ENCODE measurements at regions not wholly inside any gene's neighbourhood (a gene's known extent, or its start where the extent isn't known, plus 50 kb on each side); places are given as distances from the start of the nearest gene placed in this dataset.
"Not testable (repeated sequence)": the region's sequence is repeated elsewhere in the genome, so short reads cannot be mapped to it uniquely, and the experiment has no call there.

DNA sequence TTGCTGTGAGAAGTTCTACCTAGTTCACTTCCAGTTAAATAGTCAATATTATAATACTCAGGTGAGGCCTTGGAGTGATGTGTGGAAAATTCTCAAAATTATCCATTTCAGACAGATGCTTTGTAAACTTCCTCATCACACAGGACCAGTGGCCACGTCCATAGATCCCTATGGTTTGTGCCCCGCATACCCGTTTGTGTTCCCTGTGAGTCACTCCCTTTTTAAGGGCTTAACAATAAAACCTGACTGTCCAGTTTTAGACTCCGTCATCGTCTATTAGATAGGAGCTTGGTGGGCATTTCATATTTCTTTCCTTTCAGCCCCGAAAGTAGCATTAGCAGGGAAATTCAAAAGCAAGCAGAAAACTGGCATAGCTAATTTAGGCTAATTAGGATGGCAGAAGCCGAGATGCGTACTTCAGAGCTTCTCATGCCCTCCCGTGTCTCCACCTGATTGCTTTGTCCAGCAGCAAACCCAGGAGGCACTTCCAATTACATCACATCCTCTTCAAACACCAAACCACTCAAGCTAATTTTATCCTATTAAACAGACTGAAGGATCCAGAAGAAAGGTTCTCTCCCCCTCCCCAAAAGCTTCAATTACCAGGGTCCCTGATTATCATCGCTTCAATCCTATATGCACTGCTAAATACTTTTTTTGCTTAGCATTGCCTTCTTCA lies 186.6 kb upstream of the OTX2 start:
- DNase-seq: no peak

DNA sequence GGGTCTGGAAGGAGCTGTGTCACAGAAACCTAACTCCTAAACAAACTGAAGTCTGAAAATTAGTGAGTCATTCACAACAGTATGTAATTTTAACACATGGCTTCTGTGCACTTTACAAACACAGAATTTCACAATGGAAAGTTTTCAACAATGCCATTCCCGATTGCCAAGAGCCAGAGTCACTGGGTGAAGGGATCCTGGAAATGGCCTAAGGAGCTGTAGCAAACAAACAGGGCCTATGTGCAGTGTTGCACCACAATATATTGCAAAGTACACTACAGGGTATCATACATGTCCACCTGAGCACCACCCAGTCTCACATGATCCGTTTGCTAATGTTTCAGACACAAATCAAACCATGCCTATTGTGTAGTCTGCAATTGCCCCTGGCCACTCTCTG lies 184.7 kb upstream of the OTX2 start:
- DNase-seq: no peak

DNA sequence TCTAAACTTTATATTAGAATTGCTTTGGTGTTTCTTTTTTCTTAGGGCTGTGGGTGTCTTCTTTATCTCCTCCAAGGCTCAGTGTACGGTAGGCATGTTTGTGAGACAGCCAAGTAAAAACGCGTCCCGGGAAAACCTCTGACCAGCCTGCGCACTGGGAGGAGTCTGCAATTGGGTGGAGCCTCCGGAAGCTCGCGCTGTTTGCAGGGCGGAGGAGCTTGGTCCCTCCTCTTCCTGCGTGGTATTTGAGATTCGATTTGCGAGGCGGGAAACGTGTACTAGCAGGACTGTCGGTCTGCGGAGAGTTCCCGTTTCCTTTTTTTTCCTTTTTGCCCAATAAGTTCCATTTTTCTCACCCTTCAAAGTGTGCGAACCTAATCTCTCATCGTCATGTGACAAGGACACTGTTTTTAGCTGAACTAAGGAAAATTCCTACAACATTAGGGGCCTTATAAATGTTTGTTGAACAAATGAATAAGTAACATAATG lies 182.1 kb upstream of the OTX2 start:
- no peak for DNase-seq

DNA sequence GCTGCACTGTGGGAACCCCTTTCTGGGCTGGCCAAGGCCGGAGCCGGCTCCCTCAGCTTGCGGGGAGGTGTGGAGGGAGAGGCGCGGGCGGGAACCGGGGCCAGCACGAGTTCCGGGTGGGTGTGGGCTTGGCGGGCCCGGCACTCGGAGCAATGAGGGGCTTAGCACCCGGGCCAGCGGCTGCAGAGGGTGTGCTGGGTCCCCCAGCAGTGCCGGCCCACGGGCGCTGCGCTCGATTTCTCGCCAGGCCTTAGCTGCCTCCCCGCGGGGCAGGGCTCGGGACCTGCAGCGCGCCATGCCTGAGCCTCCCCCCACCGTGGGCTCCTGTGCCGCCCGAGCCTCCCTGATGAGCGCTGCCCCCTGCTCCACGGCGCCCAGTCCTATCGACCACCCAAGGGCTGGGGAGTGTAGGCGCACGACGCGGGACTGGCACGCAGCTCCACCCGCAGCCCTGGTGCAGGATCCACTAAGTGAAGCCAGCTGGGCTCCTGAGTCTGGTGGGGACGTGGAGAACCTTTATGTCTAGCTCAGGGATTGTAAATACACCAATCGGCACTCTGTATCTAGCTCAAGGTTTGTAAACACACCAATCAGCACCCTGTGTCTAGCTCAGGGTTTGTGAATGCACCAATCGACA lies 180.8 kb upstream of the OTX2 start:
- not testable (repeated sequence) for DNase-seq

DNA sequence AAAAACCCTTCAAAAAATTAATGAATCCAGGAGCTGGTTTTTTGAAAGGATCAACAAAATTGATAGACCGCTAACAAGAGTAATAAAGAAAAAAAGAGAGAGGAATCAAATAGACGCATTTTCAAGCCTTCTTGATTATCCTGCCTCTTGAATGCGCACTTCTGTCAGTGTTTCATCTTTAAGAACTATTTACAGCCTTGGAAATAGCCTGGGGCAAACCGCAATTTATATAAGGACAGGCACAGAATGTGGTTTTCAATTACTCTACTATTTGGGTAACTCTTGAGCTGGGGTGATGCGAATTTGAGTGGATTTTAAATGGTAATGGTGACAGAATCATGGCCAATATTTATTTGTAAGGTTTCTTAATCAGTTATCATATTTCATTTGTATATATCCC lies 179.1 kb upstream of the OTX2 start:
- no peak for DNase-seq

DNA sequence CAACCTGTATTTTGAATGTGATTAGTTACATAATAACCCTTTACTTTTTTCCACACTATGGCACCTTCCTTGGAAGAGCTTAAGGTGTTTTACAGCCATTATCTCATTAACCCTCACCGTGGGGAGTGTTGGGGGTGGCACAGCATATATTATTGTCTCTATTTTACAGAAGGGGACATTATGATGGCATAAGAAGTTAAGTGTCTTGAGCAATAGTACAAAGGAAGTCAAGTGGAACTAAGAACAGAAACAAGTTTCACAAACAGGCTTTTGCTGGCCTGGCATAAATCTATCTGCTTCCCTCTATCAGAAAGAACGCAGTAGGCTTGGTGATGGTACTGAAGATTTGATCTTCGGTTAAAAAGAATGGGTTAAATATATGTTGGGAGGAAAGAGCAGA lies 169.7 kb upstream of the OTX2 start:
- DNase-seq: no peak

DNA sequence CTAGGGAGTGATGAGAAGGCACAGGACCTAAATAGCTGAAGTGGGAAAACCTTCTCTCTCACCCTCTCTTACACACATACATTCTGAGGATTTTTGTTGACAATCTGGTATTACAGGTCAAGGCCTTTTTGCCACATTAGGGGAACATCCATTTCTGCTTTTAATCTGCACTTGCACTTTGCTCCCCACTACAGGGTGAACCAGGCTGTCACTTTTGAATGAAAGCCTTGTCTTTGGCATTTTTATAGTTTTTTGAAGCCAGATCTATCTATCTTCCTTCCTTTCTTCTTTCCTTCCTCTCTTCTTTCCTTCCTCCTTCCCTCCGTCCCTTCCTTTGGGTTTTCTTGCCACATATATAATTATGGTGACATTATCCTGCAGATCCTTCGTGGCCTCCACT lies 165.9 kb upstream of the OTX2 start:
- DNase-seq: no peak

DNA sequence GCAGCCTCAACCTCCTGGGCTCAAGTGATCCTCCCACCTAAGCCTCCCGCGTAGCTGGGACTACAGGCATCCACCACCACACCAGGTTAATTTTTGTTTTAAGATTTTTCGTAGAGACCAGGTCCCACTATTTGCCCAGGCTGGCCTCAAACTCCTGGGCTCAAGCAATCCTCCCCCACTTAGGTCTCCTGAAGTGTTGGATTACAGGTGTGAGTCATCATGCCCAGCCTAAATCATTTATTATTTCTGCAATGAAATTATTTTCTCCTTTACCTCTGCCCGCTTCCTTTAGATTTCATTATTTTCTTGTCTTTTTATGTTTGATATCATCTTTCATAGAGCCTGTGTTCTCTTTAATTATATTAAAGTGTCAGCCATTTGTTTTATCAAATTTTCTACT lies 165.2 kb upstream of the OTX2 start:
- DNase-seq: no peak

DNA sequence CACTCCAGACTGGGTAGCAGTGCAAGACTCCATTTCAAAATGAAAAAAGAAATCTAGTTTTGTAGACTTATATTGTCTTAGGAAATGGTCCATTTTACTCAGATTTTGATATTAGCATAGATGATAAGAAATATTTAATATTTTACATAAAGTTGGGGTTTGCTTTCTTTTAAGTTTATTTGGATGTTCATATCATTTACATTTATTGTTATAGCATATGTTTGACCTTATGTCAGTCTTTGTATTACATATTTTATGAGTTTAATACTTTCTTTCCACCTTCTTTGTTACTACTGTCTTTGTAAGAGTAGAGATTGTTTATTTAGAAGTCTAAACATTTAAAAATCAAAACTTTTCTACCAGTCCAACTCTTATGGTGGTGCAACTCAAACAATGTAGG lies 162.7 kb upstream of the OTX2 start:
- DNase-seq: no peak

DNA sequence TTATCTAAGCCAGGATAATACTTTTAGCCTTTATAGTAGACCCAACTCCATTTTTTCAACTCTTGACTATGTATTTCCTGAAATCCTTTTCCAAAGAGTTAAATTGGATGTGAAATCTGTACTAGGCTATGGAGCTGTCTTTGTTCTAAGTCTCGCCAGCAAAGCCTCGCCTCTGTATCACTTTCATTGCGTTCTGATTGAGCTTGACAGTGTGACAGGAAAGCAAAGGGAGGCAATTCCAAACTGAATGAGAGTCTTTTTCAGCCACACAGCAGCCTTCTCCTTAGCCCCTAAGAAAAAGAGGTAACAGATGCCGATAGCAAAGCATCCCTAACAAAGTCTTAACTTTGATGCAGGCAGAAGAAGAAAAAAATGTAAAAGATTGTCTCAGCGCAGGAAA lies 154.6 kb upstream of the OTX2 start:
- no peak for DNase-seq

DNA sequence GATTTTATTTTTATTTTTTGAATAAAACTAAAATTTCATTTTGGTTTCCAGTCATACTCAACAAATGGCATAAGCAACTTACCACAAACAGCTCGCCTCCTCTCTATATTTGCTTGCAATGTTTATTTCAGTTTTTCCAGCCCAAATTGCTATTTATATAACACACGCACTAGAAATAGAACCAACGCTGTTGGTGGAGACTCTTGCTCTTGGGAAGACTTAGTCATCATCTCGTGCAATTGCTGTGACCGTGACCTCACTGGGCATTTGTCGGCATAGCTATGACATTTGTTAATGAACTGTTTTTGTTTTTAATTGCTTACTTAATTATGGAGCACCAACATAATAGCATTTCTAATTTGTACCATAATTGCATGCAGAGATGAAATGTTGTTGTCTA lies 153.1 kb upstream of the OTX2 start:
- DNase-seq: no peak

DNA sequence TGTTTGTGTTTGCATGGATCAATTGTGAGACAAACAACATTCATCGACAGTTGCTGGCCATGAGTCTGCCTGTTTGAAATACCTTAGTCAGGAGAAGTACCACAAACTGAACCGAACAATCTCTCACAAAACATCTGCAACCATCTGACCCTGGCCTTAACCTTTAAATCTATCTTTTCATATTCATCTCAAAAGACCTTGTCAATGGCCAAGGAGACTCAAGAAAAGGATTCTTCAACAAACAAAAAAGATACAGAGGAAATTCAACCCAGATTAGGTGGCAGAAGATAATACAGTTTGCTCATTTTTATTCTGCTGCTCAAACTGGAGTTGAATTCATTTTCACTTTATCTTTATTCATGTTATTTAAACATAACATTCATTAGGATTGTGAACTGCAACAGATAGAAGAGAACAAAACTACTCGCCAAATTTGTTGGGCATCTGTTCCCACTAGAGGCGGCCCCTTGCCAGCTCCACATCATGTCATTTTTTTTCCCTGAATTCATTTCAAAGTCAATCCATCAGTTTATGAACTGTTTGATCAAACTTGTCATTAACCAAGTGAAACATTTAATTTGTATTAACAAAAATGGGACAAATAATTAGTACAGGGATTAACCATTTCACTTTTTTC lies 152.3 kb upstream of the OTX2 start:
- DNase-seq: no peak

DNA sequence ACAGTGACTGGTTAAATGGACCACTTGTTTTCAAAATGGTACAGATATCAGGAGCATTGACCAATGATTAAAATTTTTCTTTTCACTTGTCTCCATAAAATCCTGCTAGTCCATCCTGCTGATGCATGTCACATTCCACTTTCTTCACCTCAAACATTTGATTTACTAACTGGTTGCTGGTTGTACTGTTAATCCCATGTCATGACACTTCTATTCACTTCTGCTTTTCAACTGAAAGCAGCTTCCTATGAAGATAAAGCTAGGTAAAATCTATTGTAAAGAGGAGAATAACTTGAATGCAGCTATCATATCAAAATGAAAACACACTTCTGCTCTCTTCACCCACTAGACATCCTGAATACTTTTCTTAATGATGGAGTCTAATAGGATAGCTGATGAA lies 149.6 kb upstream of the OTX2 start:
- DNase-seq: no peak

DNA sequence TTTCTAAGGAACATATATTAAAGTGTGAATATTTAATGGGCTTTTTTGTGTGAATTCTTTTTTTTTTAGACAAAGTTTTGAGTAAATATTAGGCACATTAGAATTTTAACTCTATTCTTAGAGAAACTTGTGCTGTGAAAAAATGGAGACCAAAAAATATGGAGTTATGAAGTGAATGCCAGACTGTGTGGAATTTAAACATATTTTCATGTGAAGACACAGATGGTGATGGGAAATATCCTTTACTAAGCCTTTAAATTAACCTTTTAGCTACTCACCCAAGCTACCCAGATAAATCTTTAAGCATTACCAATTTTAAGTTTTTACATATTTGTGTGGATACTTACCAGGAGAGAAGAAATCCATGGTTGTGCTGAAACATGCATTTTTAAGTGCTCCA lies 148.8 kb upstream of the OTX2 start:
- DNase-seq: no peak

DNA sequence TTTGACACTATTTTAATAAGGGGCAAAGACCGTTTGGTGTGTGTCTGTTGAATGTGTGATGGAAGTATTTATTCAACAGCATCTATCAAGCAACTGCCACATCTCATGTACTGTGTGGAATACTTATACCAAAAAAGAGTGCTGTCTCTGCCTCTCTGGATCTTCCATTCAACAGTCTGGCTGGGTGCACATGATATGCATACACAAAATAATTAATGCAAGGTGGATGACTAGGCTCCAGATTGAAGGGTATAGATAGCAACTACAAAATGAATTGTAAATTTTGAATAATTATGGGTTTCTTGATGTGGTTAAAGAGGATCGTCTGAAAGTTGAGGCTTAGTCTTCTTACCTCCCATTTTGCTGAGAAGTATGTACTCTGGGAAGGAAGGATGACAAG lies 145.9 kb upstream of the OTX2 start:
- no peak for DNase-seq

DNA sequence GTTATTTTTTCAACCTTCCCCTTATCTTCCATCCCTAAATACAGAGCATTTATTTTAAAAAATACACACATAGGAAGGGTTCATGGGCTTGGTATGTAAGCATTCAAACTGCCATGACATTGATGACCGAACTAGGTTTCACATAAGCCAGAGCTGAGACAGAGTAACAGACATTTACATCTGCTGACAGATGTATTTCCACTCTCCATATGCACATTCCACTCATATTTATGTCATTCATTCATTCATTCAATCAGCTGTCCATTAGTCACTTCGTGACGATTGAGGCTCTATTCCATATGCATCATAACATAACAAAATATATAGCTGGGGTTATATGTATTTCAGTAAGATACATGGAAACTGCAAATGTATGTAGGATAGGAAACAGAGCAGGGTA lies 145.5 kb upstream of the OTX2 start:
- no peak for DNase-seq

DNA sequence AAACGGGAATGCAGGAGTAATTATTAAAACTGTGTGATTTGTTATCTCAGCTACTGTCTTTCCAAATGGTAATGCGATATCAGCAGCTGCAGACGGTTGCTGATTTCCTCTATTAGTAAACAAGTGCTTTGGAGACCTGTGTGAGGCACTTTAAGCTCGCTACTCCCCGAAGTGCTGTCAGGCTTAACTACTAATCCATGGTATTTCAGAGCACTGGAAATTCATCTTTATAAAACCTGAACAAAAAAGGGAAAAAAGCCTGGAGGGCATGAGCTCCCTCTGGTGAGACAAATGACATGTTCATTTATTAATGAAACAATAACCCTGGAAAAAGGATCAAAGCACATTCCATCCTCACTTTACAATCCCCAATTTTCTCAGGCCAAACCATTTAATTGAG lies 143.6 kb upstream of the OTX2 start:
- DNase-seq: no peak

DNA sequence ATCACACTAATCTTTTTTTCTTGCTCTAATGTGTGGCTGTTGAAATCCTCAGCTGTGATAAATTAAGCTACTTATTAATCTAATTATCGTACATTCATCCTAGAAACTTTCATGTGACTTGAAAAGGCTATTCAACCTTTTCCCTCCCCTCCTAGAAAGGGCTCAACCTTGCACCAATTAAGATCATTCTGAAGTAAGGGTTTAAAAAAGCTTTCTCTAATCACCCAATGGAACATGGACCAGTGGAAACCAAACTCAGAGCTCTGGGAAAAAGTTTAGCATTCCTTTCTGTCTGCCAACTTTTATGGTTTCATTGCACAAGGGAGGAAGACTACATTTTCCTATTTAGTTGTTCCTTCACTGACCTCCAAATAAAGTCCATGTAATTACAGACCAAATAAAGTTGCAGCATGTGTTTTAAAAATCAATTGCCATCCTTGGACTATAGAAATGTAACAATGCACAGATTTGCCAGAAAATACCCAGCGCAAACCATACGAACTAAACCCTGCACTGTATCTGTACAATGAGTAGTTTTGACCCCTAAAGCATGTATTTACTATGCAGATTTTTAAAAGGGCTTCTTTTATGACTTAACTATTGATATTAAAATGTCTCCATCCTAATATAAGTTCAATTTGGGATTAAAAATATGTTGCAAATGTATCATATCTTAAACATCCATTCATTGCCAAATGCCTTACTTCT lies 142.6 kb upstream of the OTX2 start:
- no peak for DNase-seq

DNA sequence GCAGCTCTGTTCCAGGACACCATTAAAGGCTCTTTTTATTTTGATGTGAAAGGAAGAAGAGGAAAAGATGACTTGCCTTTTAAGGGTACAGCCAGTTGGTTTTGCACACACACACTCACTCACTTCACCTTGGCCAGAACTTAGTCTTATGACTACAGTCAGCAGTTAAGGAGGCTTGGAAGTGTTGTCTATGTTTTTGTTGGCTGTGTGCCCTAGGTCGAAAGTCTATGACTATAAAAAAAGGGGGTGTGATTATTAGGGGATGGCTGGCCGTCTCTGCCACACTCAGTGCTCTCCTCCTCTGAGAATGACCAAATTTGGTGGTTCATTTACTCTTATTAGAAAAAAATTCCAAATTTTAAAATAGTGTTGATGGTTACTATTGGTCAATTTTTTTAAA lies 139.5 kb upstream of the OTX2 start:
- DNase-seq: no peak

DNA sequence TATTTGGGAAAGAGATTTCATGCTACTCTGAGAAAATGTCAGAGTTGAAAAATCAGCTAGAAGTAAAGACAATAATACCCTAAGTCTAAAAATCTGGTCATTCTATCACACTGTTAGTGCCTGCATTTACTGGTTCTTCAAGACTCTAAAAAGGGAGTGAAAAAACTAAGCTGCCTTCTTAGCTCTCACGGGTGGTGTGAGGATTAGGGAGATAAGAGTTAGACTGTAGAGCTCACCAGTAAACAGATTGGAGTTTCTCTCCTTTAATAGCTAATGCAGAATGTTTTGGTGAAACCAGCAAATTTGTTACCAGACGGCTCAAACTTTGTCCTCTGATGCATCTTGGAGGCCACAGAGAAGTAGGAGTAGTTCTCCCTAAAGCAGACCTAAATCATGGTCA lies 135.0 kb upstream of the OTX2 start:
- DNase-seq: no peak

DNA sequence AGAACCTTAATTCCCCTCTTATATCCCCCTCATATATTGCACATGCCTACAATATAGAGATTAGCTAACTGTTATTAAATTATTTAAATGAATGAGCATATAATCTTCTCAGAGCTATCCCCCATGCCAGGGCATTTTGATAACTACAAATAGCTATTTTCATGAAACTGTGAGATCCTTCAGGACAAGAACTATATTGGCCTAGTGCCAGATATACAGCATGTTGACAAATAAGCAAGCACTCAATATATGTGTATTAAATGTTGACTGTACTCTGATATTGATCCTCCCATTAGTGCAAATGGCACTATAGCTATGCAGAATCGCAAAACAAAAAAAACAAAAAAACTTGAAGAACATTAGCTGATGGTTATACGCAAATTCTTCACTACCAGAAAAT lies 134.1 kb upstream of the OTX2 start:
- DNase-seq: no peak

DNA sequence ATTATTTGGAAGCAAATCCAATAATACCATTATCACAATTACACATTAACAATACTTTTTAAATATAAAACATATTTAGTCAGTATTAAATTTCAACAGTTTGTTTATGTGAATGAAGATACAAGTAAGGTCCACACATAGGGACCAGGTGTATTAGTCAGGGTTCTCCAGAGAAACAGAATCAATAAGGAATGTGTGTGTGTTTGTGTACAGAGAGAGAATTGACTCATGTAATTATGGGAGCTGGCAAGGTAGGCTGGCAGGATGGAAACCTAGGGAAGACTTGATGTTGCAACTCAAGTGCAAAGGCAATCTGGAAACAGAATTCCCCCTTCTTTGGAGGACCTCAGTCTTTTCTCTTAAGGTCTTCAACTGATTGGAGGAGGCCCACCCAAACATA lies 123.2 kb upstream of the OTX2 start:
- no peak for DNase-seq
